Prostate gland (tissue), 2 donors: ENCODE measurements at regions not wholly inside any gene's neighbourhood (a gene's known extent, or its start where the extent isn't known, plus 50 kb on each side); places are given as distances from the start of the nearest gene placed in this dataset.

Experiments
- CTCF ChIP-seq, 4 experiments: fragments of 200-600 bp in 2 of 4; fragments of 450-650 bp in 2 of 4; sonication (generic) in 2 of 4; IDR thresholded peaks; 1 replicate in 3 of 4; 2 replicates in 1 of 4; pipeline ENCODE4 v1.5.1; 2016 to 2019; ENCODE audit warnings: antibody characterized with exemption in 4 of 4, mild to moderate bottlenecking in 2 of 4, moderate library complexity in 2 of 4
- POLR2A ChIP-seq: fragments of 450-650 bp; IDR thresholded peaks from one replicate; pipeline ENCODE4 v1.6.1; 2016; ENCODE audit warnings: antibody characterized with exemption, mild to moderate bottlenecking
- POLR2AphosphoS5 ChIP-seq: sonication (generic); formaldehyde crosslinking; IDR thresholded peaks from one replicate; pipeline ENCODE4 v1.6.1; 2017; ENCODE audit warnings: antibody characterized with exemption

GRCh38 chr18:40630496-40630895, 1324.5 kb upstream of the PIK3C3 start:
- TF ChIP-seq CTCF (IDR thresholded peaks at IDR 0.05) (no peak), POLR2A (no peak), POLR2AphosphoS5 (no peak)
